Upper lobe of left lung (tissue), 6 donors: ENCODE measurements at regions not wholly inside any gene's neighbourhood (a gene's known extent, or its start where the extent isn't known, plus 50 kb on each side); places are given as distances from the start of the nearest gene placed in this dataset.

Experiments used
- ATAC-seq, 2 donors: fragments of 200-7000 bp; cut with Tn5 transposase; one replicate each; pipeline ENCODE4 v1.9.1; 2022; ENCODE audit warnings: mild to moderate bottlenecking in 2 of 2, moderate library complexity in 2 of 2; ENCODE audit not compliant: low FRiP score in 2 of 2
- DNase-seq, 2 donors: peaks; one replicate each; pipeline ENCODE4 v3.0.0-alpha.2; 2019 to 2020
- H3K27ac ChIP-seq, 4 donors: fragments of 200-600 bp; sonication (generic); one replicate each; pipeline ENCODE4 v1.5.1; 2016 to 2019
- H3K27me3 ChIP-seq, 4 donors: fragments of 200-600 bp; sonication (generic); one replicate each; pipeline ENCODE4 v1.5.1; 2017 to 2019
- H3K36me3 ChIP-seq, 4 donors: fragments of 200-600 bp; sonication (generic); one replicate each; pipeline ENCODE4 v1.5.1; 2016 to 2019
- H3K4me1 ChIP-seq, 4 donors: fragments of 200-600 bp; sonication (generic); one replicate each; pipeline ENCODE4 v1.5.1; 2018 to 2019
- H3K4me3 ChIP-seq, 4 donors: fragments of 200-600 bp; sonication (generic); one replicate each; pipeline ENCODE4 v1.5.1; 2017 to 2019; ENCODE audit warnings: mild to moderate bottlenecking in 2 of 4, moderate library complexity in 1 of 4
- H3K9me3 ChIP-seq, 4 donors: fragments of 200-600 bp; sonication (generic); one replicate each; pipeline ENCODE4 v1.5.1; 2018 to 2019
- CTCF ChIP-seq, 6 experiments: fragments of 450-650 bp in 4 of 6; fragments of 200-600 bp in 2 of 6; sonication (generic) in 2 of 6; IDR thresholded peaks; one replicate each; pipeline ENCODE4 v1.5.1; 2016 to 2019; ENCODE audit warnings: antibody characterized with exemption in 6 of 6
- EP300 ChIP-seq, 4 donors: sonication (generic); formaldehyde crosslinking; IDR thresholded peaks; one replicate each; pipeline ENCODE4 v1.5.1; 2017; ENCODE audit warnings: antibody characterized with exemption in 4 of 4, control low read depth in 2 of 4
- POLR2A ChIP-seq, 4 donors: fragments of 450-650 bp; IDR thresholded peaks; one replicate each; pipeline ENCODE4 v1.5.1; 2016 to 2017; ENCODE audit warnings: antibody characterized with exemption in 4 of 4, mild to moderate bottlenecking in 2 of 4
- POLR2AphosphoS5 ChIP-seq, 2 donors: sonication (generic); formaldehyde crosslinking; IDR thresholded peaks; one replicate each; pipeline ENCODE4 v1.5.1; 2017; ENCODE audit warnings: antibody characterized with exemption in 2 of 2
- WGBS, 2 donors: methylation state at CpG; one replicate each; pipeline ENCODE4 v1.1.5; 2017 to 2018; 5-methylcytosine and 5-hydroxymethylcytosine counted together
- donor health status: DM: no; HTN: no; CAD: no; lungs with moderate emphysema.
- donor health status: DM: no; HTN: yes; CAD: no; lungs with severe emphysema.

GRCh38 chrY:13020839-13021238 lies 116.2 kb downstream of the DDX3Y start:
- Histone ChIP-seq H3K4me3 (no peak overlapping the region), H3K27me3 (no peaks in the 10 kb centered on the region), H3K9me3 (no peaks in the 10 kb centered on the region), H3K27ac (no peak overlapping the region), H3K36me3 (no peaks in the 10 kb centered on the region), H3K4me1 (no peaks in the 10 kb centered on the region)
- ATAC-seq (no peak), DNase-seq (no peak)
- TF ChIP-seq CTCF (IDR thresholded peaks at IDR 0.05) (no peak), POLR2AphosphoS5 (IDR thresholded peaks at IDR 0.05) (no peak), EP300 (IDR thresholded peaks at IDR 0.05) (no peak), POLR2A (IDR thresholded peaks at IDR 0.05) (no peak)
- 95% methylated on average over 1 of the region's 1 CpG; no CpG with 5 or more reads in 1 of the 2 donors for WGBS, 2 donors

GRCh38 chrY:13023607-13024006 lies 118.9 kb downstream of the DDX3Y start:
- Histone ChIP-seq H3K27me3 (no peaks in the 10 kb centered on the region), H3K36me3 (no peaks in the 10 kb centered on the region), H3K4me3 (no peak overlapping the region), H3K4me1 (no peaks in the 10 kb centered on the region), H3K9me3 (no peaks in the 10 kb centered on the region), H3K27ac (no peak overlapping the region)
- no peak for DNase-seq
- WGBS, 2 donors: no CpG with 5 or more reads among the region's 3 CpGs
- ATAC-seq: no peak
- TF ChIP-seq EP300 (IDR thresholded peaks at IDR 0.05): no peak
- TF ChIP-seq POLR2AphosphoS5 (IDR thresholded peaks at IDR 0.05): no peak
- no peak for TF ChIP-seq POLR2A (IDR thresholded peaks at IDR 0.05)
- no peak for TF ChIP-seq CTCF (IDR thresholded peaks at IDR 0.05)

- TF ChIP-seq POLR2A (IDR thresholded peaks at IDR 0.05) (no peak), POLR2AphosphoS5 (IDR thresholded peaks at IDR 0.05) (no peak), EP300 (IDR thresholded peaks at IDR 0.05) (no peak), CTCF (IDR thresholded peaks at IDR 0.05) (no peak)
- DNase-seq (no peak), ATAC-seq (no peak)
- H3K27ac ChIP-seq: no peak overlapping the region
- no peaks in the 10 kb centered on the region for H3K27me3 ChIP-seq
- no peaks in the 10 kb centered on the region for H3K9me3 ChIP-seq
- H3K4me1 ChIP-seq: no peaks in the 10 kb centered on the region
- H3K36me3 ChIP-seq: no peaks in the 10 kb centered on the region
- H3K4me3 ChIP-seq: no peak overlapping the region
Observed at GRCh38 chrY:13024447-13024846, 119.8 kb downstream of the DDX3Y start.

GRCh38 chrY:13026906-13027305 lies 122.2 kb downstream of the DDX3Y start:
- Histone ChIP-seq H3K4me1 (no peaks in the 10 kb centered on the region), H3K27me3 (no peaks in the 10 kb centered on the region), H3K4me3 (no peak overlapping the region), H3K9me3 (no peaks in the 10 kb centered on the region), H3K27ac (no peak overlapping the region), H3K36me3 (no peaks in the 10 kb centered on the region)
- 92% methylated on average over 2 of the region's 2 CpGs; no CpG with 5 or more reads in 1 of the 2 donors for WGBS, 2 donors
- DNase-seq (no peak), ATAC-seq (no peak)
- TF ChIP-seq POLR2AphosphoS5 (IDR thresholded peaks at IDR 0.05) (no peak), POLR2A (IDR thresholded peaks at IDR 0.05) (no peak), EP300 (IDR thresholded peaks at IDR 0.05) (no peak), CTCF (IDR thresholded peaks at IDR 0.05) (no peak)

- 43% methylated on average over 2 of the region's 2 CpGs; no CpG with 5 or more reads in 1 of the 2 donors for WGBS, 2 donors
- Histone ChIP-seq H3K27ac (no peak overlapping the region), H3K9me3 (no peaks in the 10 kb centered on the region), H3K4me3 (no peak overlapping the region), H3K27me3 (no peaks in the 10 kb centered on the region), H3K4me1 (no peaks in the 10 kb centered on the region), H3K36me3 (no peaks in the 10 kb centered on the region)
- TF ChIP-seq CTCF (IDR thresholded peaks at IDR 0.05) (no peak), EP300 (IDR thresholded peaks at IDR 0.05) (no peak), POLR2A (IDR thresholded peaks at IDR 0.05) (no peak), POLR2AphosphoS5 (IDR thresholded peaks at IDR 0.05) (no peak)
- DNase-seq (no peak), ATAC-seq (no peak)
Observed at GRCh38 chrY:13040232-13040631, 135.6 kb downstream of the DDX3Y start.
